Testis (tissue), 2 donors: ENCODE measurements at regions not wholly inside any gene's neighbourhood (a gene's known extent, or its start where the extent isn't known, plus 50 kb on each side); places are given as distances from the start of the nearest gene placed in this dataset.

ENCODE experiments used
- CTCF ChIP-seq, 3 experiments: fragments of 450-650 bp in 2 of 3; fragments of 200-600 bp in 1 of 3; sonication (generic) in 1 of 3; IDR thresholded peaks; one replicate each; pipeline ENCODE4 v1.5.1; 2016 to 2019; ENCODE audit warnings: antibody characterized with exemption in 3 of 3, mild to moderate bottlenecking in 2 of 3, moderate library complexity in 1 of 3
- POLR2A ChIP-seq: fragments of 450-650 bp; IDR thresholded peaks from one replicate; pipeline ENCODE4 v1.6.1; 2017; ENCODE audit warnings: antibody characterized with exemption, mild to moderate bottlenecking, moderate library complexity

GRCh38 chr20:55099251-55099650, 623.9 kb downstream of the DOK5 start:
- no peak for TF ChIP-seq CTCF (IDR thresholded peaks at IDR 0.05)
- no peak for TF ChIP-seq POLR2A
